ENCODE measurements at regions not wholly inside any gene's neighbourhood (a gene's known extent, or its start where the extent isn't known, plus 50 kb on each side); places are given as distances from the start of the nearest gene placed in this dataset.

- no peak for TF ChIP-seq ZNF157 (tag by site-specific recombination; IDR thresholded peaks at IDR 0.05)
Observed at GRCh38 chr1:178612261-178612660, 99.4 kb downstream of the TEX35 start (continued).

DNA sequence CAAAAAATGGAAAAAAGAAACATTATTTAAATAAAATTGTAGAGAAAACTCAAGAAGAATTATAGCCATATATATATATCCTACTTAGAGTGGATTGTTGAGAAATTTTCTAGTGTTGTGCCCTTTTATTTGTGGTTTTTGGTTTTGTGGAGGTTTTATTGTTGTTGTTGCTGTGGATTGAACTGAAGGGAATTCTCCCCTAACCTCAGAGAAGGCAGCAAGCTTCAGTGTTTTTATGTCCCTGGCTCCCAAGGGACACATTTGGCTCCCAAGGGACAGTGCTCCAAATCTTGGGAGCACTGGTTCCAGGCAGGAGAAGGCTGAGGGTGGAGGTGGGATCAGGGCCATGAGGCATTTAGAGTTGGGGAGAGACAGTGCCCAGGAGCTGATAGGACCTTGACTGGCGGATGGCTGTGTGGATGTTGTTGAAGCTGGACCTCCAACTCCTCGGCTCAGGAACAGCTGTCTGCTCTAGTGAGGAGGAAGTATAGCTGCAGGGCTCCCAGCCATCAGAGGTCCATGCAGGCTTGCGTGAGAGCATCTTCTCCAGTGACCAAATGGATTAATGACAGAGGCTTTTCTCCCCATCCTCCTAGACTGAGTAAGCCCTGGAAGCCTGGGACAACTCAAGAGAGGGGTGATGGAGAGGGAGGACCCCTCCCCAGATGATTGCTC lies 100.5 kb downstream of the TEX35 start:
- Histone ChIP-seq H3K36me3 (ENCODE audit: control insufficient read depth in 2 of 2, insufficient read depth in 1 of 2, low read length in 2 of 2) (no peaks in the 10 kb centered on the region), H3K9me3 (ENCODE audit: control insufficient read depth, insufficient read depth, low read depth, low read length) (no peaks in the 10 kb centered on the region), H3K4me3 (ENCODE audit: low read depth, low read length) (no peak overlapping the region), H3K4me1 (ENCODE audit: control insufficient read depth, insufficient read depth, low read length) (no peaks in the 10 kb centered on the region), H3K27ac (ENCODE audit: extremely low read depth, low read depth, low read length) (no peak overlapping the region)
- POLR2A ChIA-PET = no interaction called here
- CTCF ChIA-PET = interaction anchor here (0.7 kb wide), 1 partner anchor 13 kb away, joined by 5 read pairs; no protein-coding TSS in a partner anchor
- TF ChIP-seq ZNF175 (tag by site-specific recombination; IDR thresholded peaks at IDR 0.05) = no peak
- TF ChIP-seq ZNF280C (tag by site-specific recombination; IDR thresholded peaks at IDR 0.05) = no peak
- no peak for TF ChIP-seq ZFP41 (tag by site-specific recombination; IDR thresholded peaks at IDR 0.05; ENCODE audit: borderline replicate concordance)
- TF ChIP-seq, protein P1, sequence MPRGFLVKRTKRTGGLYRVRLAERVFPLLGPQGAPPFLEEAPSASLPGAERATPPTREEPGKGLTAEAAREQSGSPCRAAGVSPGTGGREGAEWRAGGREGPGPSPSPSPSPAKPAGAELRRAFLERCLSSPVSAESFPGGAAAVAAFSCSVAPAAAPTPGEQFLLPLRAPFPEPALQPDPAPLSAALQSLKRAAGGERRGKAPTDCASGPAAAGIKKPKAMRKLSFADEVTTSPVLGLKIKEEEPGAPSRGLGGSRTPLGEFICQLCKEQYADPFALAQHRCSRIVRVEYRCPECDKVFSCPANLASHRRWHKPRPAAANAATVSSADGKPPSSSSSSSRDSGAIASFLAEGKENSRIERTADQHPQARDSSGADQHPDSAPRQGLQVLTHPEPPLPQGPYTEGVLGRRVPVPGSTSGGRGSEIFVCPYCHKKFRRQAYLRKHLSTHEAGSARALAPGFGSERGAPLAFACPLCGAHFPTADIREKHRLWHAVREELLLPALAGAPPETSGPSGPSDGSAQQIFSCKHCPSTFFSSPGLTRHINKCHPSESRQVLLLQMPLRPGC (tag by site-specific recombination; IDR thresholded peaks at IDR 0.05) = no peak
- TF ChIP-seq SALL2 (tag by site-specific recombination; IDR thresholded peaks at IDR 0.05; ENCODE audit: borderline replicate concordance) = no peak
- TF ChIP-seq PRDM4 (tag by site-specific recombination; IDR thresholded peaks at IDR 0.05) = no peak
- no peak for TF ChIP-seq ZFP37 (tag by site-specific recombination; IDR thresholded peaks at IDR 0.05)
- TF ChIP-seq ZBTB7A (tag by site-specific recombination; IDR thresholded peaks at IDR 0.05; ENCODE audit: low read depth) = no peak
- TF ChIP-seq KLF8 (tag by site-specific recombination; IDR thresholded peaks at IDR 0.05) = no peak
- TF ChIP-seq ZNF324 (tag by site-specific recombination; IDR thresholded peaks at IDR 0.05) = no peak
- no peak for TF ChIP-seq REST (tag by site-specific recombination; IDR thresholded peaks at IDR 0.05)
- no peak for TF ChIP-seq ZNF302 (tag by site-specific recombination; IDR thresholded peaks at IDR 0.05; ENCODE audit: low read depth)
- TF ChIP-seq ZSCAN16 (tag by site-specific recombination; IDR thresholded peaks at IDR 0.05) = no peak
- no peak for TF ChIP-seq ATF2 (tag by site-specific recombination; IDR thresholded peaks at IDR 0.05; ENCODE audit: low read depth)
- TF ChIP-seq ZNF514 (tag by site-specific recombination; IDR thresholded peaks at IDR 0.05) = no peak
- TF ChIP-seq, protein P2, sequence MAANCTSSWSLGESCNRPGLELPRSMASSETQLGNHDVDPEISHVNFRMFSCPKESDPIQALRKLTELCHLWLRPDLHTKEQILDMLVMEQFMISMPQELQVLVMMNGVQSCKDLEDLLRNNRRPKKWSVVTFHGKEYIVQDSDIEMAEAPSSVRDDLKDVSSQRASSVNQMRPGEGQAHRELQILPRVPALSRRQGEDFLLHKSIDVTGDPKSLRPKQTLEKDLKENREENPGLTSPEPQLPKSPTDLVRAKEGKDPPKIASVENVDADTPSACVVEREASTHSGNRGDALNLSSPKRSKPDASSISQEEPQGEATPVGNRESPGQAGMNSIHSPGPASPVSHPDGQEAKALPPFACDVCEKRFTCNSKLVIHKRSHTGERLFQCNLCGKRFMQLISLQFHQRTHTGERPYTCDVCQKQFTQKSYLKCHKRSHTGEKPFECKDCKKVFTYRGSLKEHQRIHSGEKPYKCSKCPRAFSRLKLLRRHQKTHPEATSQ (tag by site-specific recombination; IDR thresholded peaks at IDR 0.05) = no peak

Measured in HEK293 (cell line).